ENCODE measurements at regions not wholly inside any gene's neighbourhood (a gene's known extent, or its start where the extent isn't known, plus 50 kb on each side); places are given as distances from the start of the nearest gene placed in this dataset.

- H3K27me3 ChIP-seq: peaks cover 0 to 3% (median 0%) of the 10 kb centered on the region in 3 donors
- H3K4me3 ChIP-seq: no peak overlapping the region
- intact Hi-C loops (cut with DNase I; ENCODE audit: low total_unique reads) (no loop called here), in situ Hi-C loops (cut with MboI; ENCODE audit: low sequenced_read_pairs in 4 of 4) (no loop called here)
- no peaks in the 10 kb centered on the region for H3K36me3 ChIP-seq
- ATAC-seq (no peak), DNase-seq (no peak)
- TF ChIP-seq, protein P1, sequence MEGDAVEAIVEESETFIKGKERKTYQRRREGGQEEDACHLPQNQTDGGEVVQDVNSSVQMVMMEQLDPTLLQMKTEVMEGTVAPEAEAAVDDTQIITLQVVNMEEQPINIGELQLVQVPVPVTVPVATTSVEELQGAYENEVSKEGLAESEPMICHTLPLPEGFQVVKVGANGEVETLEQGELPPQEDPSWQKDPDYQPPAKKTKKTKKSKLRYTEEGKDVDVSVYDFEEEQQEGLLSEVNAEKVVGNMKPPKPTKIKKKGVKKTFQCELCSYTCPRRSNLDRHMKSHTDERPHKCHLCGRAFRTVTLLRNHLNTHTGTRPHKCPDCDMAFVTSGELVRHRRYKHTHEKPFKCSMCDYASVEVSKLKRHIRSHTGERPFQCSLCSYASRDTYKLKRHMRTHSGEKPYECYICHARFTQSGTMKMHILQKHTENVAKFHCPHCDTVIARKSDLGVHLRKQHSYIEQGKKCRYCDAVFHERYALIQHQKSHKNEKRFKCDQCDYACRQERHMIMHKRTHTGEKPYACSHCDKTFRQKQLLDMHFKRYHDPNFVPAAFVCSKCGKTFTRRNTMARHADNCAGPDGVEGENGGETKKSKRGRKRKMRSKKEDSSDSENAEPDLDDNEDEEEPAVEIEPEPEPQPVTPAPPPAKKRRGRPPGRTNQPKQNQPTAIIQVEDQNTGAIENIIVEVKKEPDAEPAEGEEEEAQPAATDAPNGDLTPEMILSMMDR (IDR thresholded peaks at IDR 0.05 in 4 of 5, conservative IDR thresholded peaks at IDR 0.05 in 1 of 5): no peak
- TF ChIP-seq POLR2A (IDR thresholded peaks at IDR 0.05): no peak
- no peak overlapping the region for H3K27ac ChIP-seq
- no peaks in the 10 kb centered on the region for H3K4me1 ChIP-seq
- H3K9me3 ChIP-seq: no peaks in the 10 kb centered on the region
Observed at GRCh38 chr1:30169269-30169668, 554.1 kb downstream of the MATN1 start.

GRCh38 chr1:30166174-30166573, 557.2 kb downstream of the MATN1 start:
- H3K36me3 ChIP-seq: no peaks in the 10 kb centered on the region
- no peak overlapping the region for H3K4me3 ChIP-seq
- in situ Hi-C loops (cut with MboI; ENCODE audit: low sequenced_read_pairs in 4 of 4): no loop called here

GRCh38 chr1:30165116-30165515, 558.3 kb downstream of the MATN1 start:
- H3K9me3 ChIP-seq: no peaks in the 10 kb centered on the region
- TF ChIP-seq, protein P1 (IDR thresholded peaks at IDR 0.05 in 4 of 5, conservative IDR thresholded peaks at IDR 0.05 in 1 of 5): no peak
- intact Hi-C loops (cut with DNase I; ENCODE audit: low total_unique reads) (no loop called here), in situ Hi-C loops (cut with MboI; ENCODE audit: low sequenced_read_pairs in 4 of 4) (no loop called here)
- H3K27ac ChIP-seq: no peak overlapping the region
- ATAC-seq (no peak), DNase-seq (no peak)
- no peak overlapping the region for H3K4me3 ChIP-seq
- no peaks in the 10 kb centered on the region for H3K4me1 ChIP-seq
- no peaks in the 10 kb centered on the region for H3K36me3 ChIP-seq
- H3K27me3 ChIP-seq: peaks cover 0 to 3% (median 0%) of the 10 kb centered on the region in 3 donors

More at GRCh38 chr1:30166174-30166573, 557.2 kb downstream of the MATN1 start:
- no peak for DNase-seq
- Histone ChIP-seq H3K27me3 (peaks cover 0 to 3% (median 0%) of the 10 kb centered on the region in 3 donors), H3K9me3 (no peaks in the 10 kb centered on the region), H3K27ac (no peak overlapping the region), H3K4me1 (no peaks in the 10 kb centered on the region)
- intact Hi-C loops (cut with DNase I; ENCODE audit: low total_unique reads): no loop called here
- no peak for ATAC-seq
- no peak for TF ChIP-seq POLR2A (IDR thresholded peaks at IDR 0.05)
- TF ChIP-seq, protein P1 (IDR thresholded peaks at IDR 0.05 in 4 of 5, conservative IDR thresholded peaks at IDR 0.05 in 1 of 5): no peak

- in situ Hi-C loops (cut with MboI; ENCODE audit: low sequenced_read_pairs in 4 of 4): no loop called here
- Histone ChIP-seq H3K9me3 (no peaks in the 10 kb centered on the region), H3K27ac (no peak overlapping the region), H3K36me3 (no peaks in the 10 kb centered on the region), H3K4me1 (no peaks in the 10 kb centered on the region), H3K27me3 (peaks cover 0 to 3% (median 0%) of the 10 kb centered on the region in 3 donors), H3K4me3 (no peak overlapping the region)
- DNase-seq: no peak
- TF ChIP-seq, protein P1 (IDR thresholded peaks at IDR 0.05 in 4 of 5, conservative IDR thresholded peaks at IDR 0.05 in 1 of 5): no peak
- TF ChIP-seq POLR2A (IDR thresholded peaks at IDR 0.05): no peak
- no peak for ATAC-seq
- intact Hi-C loops (cut with DNase I; ENCODE audit: low total_unique reads): no loop called here
Observed at GRCh38 chr1:30164693-30165092, 558.7 kb downstream of the MATN1 start.

GRCh38 chr1:30162565-30162964, 560.8 kb downstream of the MATN1 start:
- Histone ChIP-seq H3K4me1 (no peaks in the 10 kb centered on the region), H3K27ac (no peak overlapping the region), H3K4me3 (no peak overlapping the region), H3K9me3 (no peaks in the 10 kb centered on the region), H3K36me3 (no peaks in the 10 kb centered on the region), H3K27me3 (peaks cover 0 to 4% (median 2%) of the 10 kb centered on the region in 3 donors)
- DNase-seq: no peak
- no peak for ATAC-seq
- in situ Hi-C loops (cut with MboI; ENCODE audit: low sequenced_read_pairs in 4 of 4) (no loop called here), intact Hi-C loops (cut with DNase I; ENCODE audit: low total_unique reads) (no loop called here)
- no peak for TF ChIP-seq POLR2A (IDR thresholded peaks at IDR 0.05)
- TF ChIP-seq, protein P1 (IDR thresholded peaks at IDR 0.05 in 4 of 5, conservative IDR thresholded peaks at IDR 0.05 in 1 of 5): no peak

Data from gastrocnemius medialis (tissue), 4 donors.